Calu3 (cell line): ENCODE measurements at regions not wholly inside any gene's neighbourhood (a gene's known extent, or its start where the extent isn't known, plus 50 kb on each side); places are given as distances from the start of the nearest gene placed in this dataset.
"Not testable (repeated sequence)": the region's sequence is repeated elsewhere in the genome, so short reads cannot be mapped to it uniquely, and the experiment has no call there.

Experiments
- BruUV-seq: library from RNA; stranded (reverse); fragments of 400-500 nt; replicated peaks from 2 replicates; lab custom pipeline; 2021; lab: Mats Ljungman, UMichigan
- CTCF ChIA-PET: fragments of 300-600 bp; sonication (Branson Sonifier 250); formaldehyde crosslinking; loops from one replicate; lab custom pipeline; 2022; ENCODE audit warnings: antibody characterized with exemption; lab: Charles Lee
- DNase-seq: peaks from one replicate; pipeline ENCODE4 v3.0.0; 2022
- H3K27ac Mint-ChIP-seq: one replicate; pipeline ENCODE4 v1.8.0; 2022; ENCODE audit warnings: mixed read lengths; ENCODE audit not compliant: unreplicated experiment
- H3K27me3 Mint-ChIP-seq: one replicate; pipeline ENCODE4 v1.8.0; 2022; ENCODE audit warnings: mixed read lengths; ENCODE audit not compliant: unreplicated experiment
- H3K36me3 Mint-ChIP-seq: one replicate; pipeline ENCODE4 v1.8.0; 2022; ENCODE audit warnings: mild to moderate bottlenecking, moderate library complexity, mixed read lengths; ENCODE audit not compliant: insufficient read depth, unreplicated experiment
- H3K4me1 Mint-ChIP-seq: one replicate; pipeline ENCODE4 v1.8.0; 2022; ENCODE audit warnings: mild to moderate bottlenecking, low read depth, mixed read lengths; ENCODE audit not compliant: unreplicated experiment
- H3K4me3 Mint-ChIP-seq: one replicate; pipeline ENCODE4 v1.8.0; 2022; ENCODE audit warnings: mild to moderate bottlenecking, low read depth, moderate library complexity, mixed read lengths; ENCODE audit not compliant: unreplicated experiment
- H3K9me3 Mint-ChIP-seq: one replicate; pipeline ENCODE4 v1.8.0; 2022; ENCODE audit warnings: low read depth, mixed read lengths; ENCODE audit not compliant: unreplicated experiment
- intact Hi-C: fragments of 100-400 bp; cut with micrococcal nuclease; formaldehyde crosslinking; loops from one replicate; pipeline ENCODE4 v1.10.0; 2022; ENCODE audit not compliant: unreplicated experiment
- TF ChIP-seq, protein P1 (sequence below): fragments of 200-600 bp; IDR thresholded peaks from one replicate; pipeline ENCODE4 v1.8.0; 2022; ENCODE audit warnings: antibody characterized with exemption; ENCODE audit not compliant: unreplicated experiment

DNA sequence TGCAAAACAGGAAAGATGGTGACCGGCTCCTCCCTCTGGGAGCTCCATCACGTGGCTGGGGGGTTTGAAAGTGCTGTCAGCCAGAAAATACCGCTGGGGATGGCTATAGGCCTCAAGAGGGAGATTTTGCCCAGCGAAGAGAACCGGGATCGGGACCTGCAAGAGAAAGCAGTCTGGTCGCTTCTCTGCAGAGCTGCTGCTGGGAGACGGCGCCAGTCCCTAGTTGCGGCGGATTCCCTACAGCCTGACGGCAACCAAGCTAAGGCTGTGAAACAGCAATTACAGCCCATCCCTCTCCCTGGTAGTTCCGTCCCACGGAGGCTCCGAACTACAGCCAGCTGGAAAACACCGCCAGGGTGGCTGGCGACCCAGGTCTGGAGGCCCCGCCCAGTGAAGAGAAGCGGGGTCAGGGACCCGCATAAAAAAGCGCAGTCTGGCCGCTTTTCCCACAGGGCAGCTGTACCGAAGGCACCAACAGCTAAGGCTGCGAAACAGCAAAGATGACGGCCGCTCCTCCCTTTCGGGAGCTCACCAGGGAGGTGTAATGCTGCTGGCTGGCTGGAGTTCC is 238.1 kb upstream of the IRAK1BP1 start:
- no peaks in the 10 kb centered on the region for H3K9me3 Mint-ChIP-seq
- BruUV-seq: no TSS peak
- H3K27ac Mint-ChIP-seq: no peak overlapping the region
- TF ChIP-seq, protein P1, sequence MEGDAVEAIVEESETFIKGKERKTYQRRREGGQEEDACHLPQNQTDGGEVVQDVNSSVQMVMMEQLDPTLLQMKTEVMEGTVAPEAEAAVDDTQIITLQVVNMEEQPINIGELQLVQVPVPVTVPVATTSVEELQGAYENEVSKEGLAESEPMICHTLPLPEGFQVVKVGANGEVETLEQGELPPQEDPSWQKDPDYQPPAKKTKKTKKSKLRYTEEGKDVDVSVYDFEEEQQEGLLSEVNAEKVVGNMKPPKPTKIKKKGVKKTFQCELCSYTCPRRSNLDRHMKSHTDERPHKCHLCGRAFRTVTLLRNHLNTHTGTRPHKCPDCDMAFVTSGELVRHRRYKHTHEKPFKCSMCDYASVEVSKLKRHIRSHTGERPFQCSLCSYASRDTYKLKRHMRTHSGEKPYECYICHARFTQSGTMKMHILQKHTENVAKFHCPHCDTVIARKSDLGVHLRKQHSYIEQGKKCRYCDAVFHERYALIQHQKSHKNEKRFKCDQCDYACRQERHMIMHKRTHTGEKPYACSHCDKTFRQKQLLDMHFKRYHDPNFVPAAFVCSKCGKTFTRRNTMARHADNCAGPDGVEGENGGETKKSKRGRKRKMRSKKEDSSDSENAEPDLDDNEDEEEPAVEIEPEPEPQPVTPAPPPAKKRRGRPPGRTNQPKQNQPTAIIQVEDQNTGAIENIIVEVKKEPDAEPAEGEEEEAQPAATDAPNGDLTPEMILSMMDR: no peak
- peak overlapping the region; percentile 58 for H3K4me3 Mint-ChIP-seq
- intact Hi-C loops: no loop called here
- DNase-seq: no peak
- peaks cover 7% of the 10 kb centered on the region for H3K36me3 Mint-ChIP-seq
- H3K27me3 Mint-ChIP-seq: no peaks in the 10 kb centered on the region
- no peaks in the 10 kb centered on the region for H3K4me1 Mint-ChIP-seq
- CTCF ChIA-PET: interaction anchor here (1.1 kb wide), 1 partner anchor 18 kb away, joined by 3 read pairs; no protein-coding TSS in a partner anchor

DNA sequence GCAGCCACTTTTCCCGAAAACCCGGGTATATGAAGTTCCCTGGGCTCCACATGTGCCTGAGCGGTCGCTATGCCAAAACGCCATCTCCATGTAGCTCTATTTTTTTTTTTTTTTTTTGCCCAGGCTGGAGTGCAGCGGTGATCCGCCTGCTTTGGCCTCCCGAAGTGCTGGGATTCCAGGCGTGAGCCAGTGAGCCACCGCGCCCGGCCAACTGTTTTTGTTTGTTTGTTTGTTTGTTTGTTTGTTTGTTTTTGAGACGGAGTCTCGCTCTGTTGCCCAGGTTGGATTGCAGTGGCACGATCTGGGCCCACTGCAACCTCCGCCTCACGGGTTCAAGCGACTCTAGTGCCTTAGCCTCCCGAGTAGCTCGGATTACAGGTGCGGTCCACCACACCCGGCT is 237.5 kb upstream of the IRAK1BP1 start:
- TF ChIP-seq, protein P1: no peak
- Mint-ChIP-seq H3K4me3 (no peak overlapping the region), H3K36me3 (peaks cover 7% of the 10 kb centered on the region), H3K4me1 (no peaks in the 10 kb centered on the region), H3K27me3 (no peaks in the 10 kb centered on the region), H3K27ac (no peak overlapping the region), H3K9me3 (no peaks in the 10 kb centered on the region)
- BruUV-seq: no TSS peak
- intact Hi-C loops: no loop called here
- CTCF ChIA-PET: interaction anchor here (1.1 kb wide), 1 partner anchor 19 kb away, joined by 3 read pairs; no protein-coding TSS in a partner anchor
- DNase-seq: no peak

DNA sequence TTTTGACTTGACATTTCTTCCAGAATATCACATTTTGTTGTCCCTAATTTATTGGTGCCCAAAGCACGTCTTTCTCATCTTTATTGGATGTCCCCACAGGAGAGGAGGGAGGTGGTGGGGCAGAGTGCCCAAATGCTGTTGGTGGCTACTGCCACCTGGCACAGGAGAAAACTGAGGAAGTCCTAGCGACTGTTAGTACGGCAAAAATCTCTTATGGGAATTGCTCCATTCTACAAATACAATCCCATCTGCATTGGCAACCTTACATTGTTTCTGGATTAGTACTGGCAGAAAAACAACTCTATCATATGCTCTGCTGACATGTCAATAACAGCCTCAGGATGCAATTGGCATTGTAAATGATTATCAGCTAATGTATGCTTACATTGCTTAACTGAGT is 235.4 kb upstream of the IRAK1BP1 start:
- BruUV-seq: no TSS peak
- Mint-ChIP-seq H3K27me3 (no peaks in the 10 kb centered on the region), H3K27ac (no peak overlapping the region), H3K36me3 (peaks cover 7% of the 10 kb centered on the region), H3K9me3 (no peaks in the 10 kb centered on the region), H3K4me1 (no peaks in the 10 kb centered on the region), H3K4me3 (no peak overlapping the region)
- intact Hi-C loops: no loop called here
- CTCF ChIA-PET: no interaction called here
- DNase-seq: no peak
- TF ChIP-seq, protein P1: no peak

DNA sequence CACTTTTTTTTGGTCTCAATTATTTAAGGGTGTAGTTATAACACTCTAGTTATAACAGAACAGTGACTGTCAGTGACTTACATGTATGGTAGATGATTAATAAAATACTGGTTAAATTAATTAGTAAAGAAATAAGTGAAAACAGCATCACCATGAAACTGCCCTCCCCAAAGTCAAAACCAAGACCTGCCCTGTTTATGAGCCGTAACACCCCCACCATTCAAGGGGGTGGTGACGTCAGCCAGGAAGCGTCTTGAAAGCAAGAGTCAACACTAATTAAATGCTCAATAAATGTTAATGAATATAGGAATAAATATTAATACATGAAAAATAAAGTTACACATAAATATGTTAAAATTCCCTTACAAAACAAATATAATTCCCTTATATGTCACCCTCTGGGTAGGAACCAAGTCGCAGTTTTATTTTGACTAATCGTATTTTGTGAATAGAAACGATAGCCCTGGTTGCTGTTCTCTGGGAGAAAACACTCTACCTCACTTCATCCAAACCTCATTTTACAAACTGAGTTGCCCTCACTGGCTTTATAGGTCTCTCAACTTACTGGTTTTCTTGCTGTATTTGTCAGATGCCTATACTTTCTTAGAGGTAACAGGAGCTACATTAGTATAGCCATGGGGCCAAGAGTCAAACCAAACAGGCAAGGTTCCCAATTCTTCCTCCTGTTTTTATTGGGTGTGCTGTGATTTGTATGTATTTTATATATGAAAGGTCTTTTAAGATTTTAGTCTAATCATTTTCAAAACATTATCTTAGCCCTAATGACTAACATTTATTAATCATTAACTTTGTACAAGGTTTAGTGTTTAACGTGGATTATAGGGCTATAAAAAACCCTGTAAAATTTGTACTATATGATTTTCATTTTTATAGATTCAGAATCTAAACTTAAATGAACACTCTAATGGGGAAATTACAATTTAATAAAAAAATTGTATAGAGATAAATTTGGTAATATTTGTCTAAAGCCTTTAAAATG is 227.9 kb upstream of the IRAK1BP1 start:
- TF ChIP-seq, protein P1: no peak
- DNase-seq: no peak
- no peak overlapping the region for H3K27ac Mint-ChIP-seq
- peaks cover 6% of the 10 kb centered on the region for H3K36me3 Mint-ChIP-seq
- intact Hi-C loops: no loop called here
- BruUV-seq: no TSS peak
- CTCF ChIA-PET: no interaction called here
- H3K4me1 Mint-ChIP-seq: peaks cover 12% of the 10 kb centered on the region
- H3K4me3 Mint-ChIP-seq: no peak overlapping the region
- H3K9me3 Mint-ChIP-seq: peaks cover 5% of the 10 kb centered on the region
- H3K27me3 Mint-ChIP-seq: no peaks in the 10 kb centered on the region

DNA sequence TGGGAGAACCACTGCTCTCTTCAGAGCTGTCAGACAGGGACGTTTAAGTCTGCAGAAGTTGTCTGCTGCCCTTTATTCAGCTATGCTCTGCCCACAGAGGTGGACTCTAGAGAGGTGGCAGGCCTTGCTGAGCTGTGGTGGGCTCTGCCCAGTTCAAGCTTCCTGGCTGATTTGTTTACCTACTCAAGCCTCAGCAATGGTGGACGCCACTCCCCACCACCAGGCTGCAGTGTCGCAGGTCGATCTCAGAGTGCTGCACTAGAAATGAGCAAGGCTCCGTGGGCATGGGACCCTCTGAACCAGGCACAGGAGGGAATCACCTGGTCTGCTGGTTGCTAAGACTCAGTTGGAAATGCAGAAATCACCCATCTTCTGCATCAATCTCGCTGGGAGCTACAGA is 223.4 kb upstream of the IRAK1BP1 start:
- DNase-seq, H3K27me3 Mint-ChIP-seq, CTCF ChIA-PET, BruUV-seq, intact Hi-C loops, H3K4me3 Mint-ChIP-seq, H3K27ac Mint-ChIP-seq: not testable (repeated sequence)
- peaks cover 16% of the 10 kb centered on the region for H3K9me3 Mint-ChIP-seq
- H3K4me1 Mint-ChIP-seq: peaks cover 19% of the 10 kb centered on the region
- peaks cover 18% of the 10 kb centered on the region for H3K36me3 Mint-ChIP-seq

DNA sequence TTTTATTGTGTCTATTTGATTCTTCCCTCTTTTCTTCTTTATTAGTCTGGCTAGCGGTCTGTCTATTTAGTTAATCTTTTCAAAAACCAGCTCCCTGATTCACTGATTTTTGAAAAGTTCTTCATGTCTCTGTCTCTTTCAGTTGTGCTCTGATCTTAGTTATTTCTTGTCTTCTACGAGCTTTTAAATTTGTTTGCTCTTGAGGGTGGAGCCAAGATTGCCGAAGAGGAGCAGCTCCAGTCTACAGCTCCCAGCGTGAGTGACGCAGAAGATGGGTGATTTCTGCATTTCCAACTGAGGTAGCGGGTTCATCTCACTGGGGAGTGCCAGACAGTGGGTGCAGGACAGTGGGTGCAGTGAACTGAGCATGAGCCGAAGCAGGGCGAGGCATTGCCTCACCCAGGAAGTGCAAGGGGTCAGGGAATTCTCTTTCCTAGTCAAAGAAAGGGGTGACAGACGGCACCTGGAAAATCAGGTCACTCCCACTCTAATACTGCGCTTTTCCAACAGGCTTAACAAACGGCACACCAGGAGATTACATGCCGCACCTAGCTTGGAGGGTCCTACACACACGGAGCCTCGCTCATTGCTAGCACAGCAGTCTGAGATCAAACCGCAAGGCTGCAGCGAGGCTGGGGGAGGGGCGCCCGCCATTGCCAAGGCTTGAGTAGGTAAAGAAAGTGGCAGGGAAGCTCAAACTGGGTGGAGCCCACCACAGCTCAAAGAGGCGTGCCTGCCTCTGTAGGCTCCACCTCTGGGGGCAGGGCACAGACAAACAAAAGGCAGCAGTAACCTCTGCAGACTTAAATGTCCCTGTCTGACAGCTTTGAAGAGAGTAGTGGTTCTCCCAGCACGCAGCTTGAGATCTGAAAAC is 220.6 kb upstream of the IRAK1BP1 start:
- peak overlapping the region; percentile 57 for H3K27ac Mint-ChIP-seq
- peaks cover 13% of the 10 kb centered on the region for H3K36me3 Mint-ChIP-seq
- peak overlapping the region; percentile 75 for H3K4me3 Mint-ChIP-seq
- H3K4me1 Mint-ChIP-seq, intact Hi-C loops, H3K27me3 Mint-ChIP-seq, BruUV-seq: not testable (repeated sequence)
- DNase-seq: peak; percentile 73
- CTCF ChIA-PET: interaction anchor here (0.6 to 1.2 kb wide), 2 partner anchors 64 to 80 kb away, joined by 3 read pairs; no protein-coding TSS in a partner anchor
- peaks cover 23% of the 10 kb centered on the region for H3K9me3 Mint-ChIP-seq
